GM18873 (cell line): ENCODE measurements at regions not wholly inside any gene's neighbourhood (a gene's known extent, or its start where the extent isn't known, plus 50 kb on each side); places are given as distances from the start of the nearest gene placed in this dataset.

Experiments used
- ATAC-seq: cut with Tn5 transposase; IDR thresholded peaks from one replicate; pipeline ENCODE4 v1.9.1; 2021; ENCODE audit warnings: mild to moderate bottlenecking, moderate library complexity, moderate number of reproducible peaks; ENCODE audit not compliant: unreplicated experiment, low FRiP score

GRCh38 chr1:95953015-95953414 is 719.0 kb downstream of the RWDD3 start:
- ATAC-seq: no peak

- ATAC-seq: no peak
Observed at GRCh38 chr1:95954585-95954984, 720.6 kb downstream of the RWDD3 start.

GRCh38 chr1:95956215-95956614 is 722.2 kb downstream of the RWDD3 start:
- ATAC-seq: no peak

GRCh38 chr1:95957748-95958147 is 723.7 kb downstream of the RWDD3 start:
- no peak for ATAC-seq

GRCh38 chr1:95966866-95967265 is 732.9 kb downstream of the RWDD3 start:
- no peak for ATAC-seq

GRCh38 chr1:95974586-95974985 is 740.6 kb downstream of the RWDD3 start:
- ATAC-seq: no peak

GRCh38 chr1:95982711-95983110 is 738.9 kb upstream of the PTBP2 start:
- ATAC-seq: no peak

GRCh38 chr1:95983831-95984230 is 737.8 kb upstream of the PTBP2 start:
- ATAC-seq: no peak

GRCh38 chr1:95984798-95985374 is 736.7 kb upstream of the PTBP2 start:
- no peak for ATAC-seq

GRCh38 chr1:95990033-95990432 is 731.6 kb upstream of the PTBP2 start:
- ATAC-seq: no peak

- ATAC-seq: no peak
Observed at GRCh38 chr1:95991787-95992520, 729.6 kb upstream of the PTBP2 start.

- no peak for ATAC-seq
Observed at GRCh38 chr1:95994643-95995042, 726.9 kb upstream of the PTBP2 start.

- no peak for ATAC-seq
Observed at GRCh38 chr1:96002201-96002600, 719.4 kb upstream of the PTBP2 start.

- no peak for ATAC-seq
Observed at GRCh38 chr1:96002969-96003964, 718.3 kb upstream of the PTBP2 start.

- ATAC-seq: no peak
Observed at GRCh38 chr1:96009831-96010434, 711.7 kb upstream of the PTBP2 start.

GRCh38 chr1:96011606-96012005 is 710.0 kb upstream of the PTBP2 start:
- ATAC-seq: no peak

GRCh38 chr1:96016219-96016618 is 705.4 kb upstream of the PTBP2 start:
- ATAC-seq: no peak

- no peak for ATAC-seq
Observed at GRCh38 chr1:96020378-96020777, 701.2 kb upstream of the PTBP2 start.

GRCh38 chr1:96025062-96025461 is 696.5 kb upstream of the PTBP2 start:
- no peak for ATAC-seq

GRCh38 chr1:96028071-96028470 is 693.5 kb upstream of the PTBP2 start:
- no peak for ATAC-seq

- no peak for ATAC-seq
Observed at GRCh38 chr1:96030312-96030711, 691.3 kb upstream of the PTBP2 start.
